DOHH2 (cell line): ENCODE measurements at regions not wholly inside any gene's neighbourhood (a gene's known extent, or its start where the extent isn't known, plus 50 kb on each side); places are given as distances from the start of the nearest gene placed in this dataset.

Experiments used
- CTCF ChIP-seq: fragments of 200-600 bp; sonication (generic); IDR thresholded peaks from one replicate; pipeline ENCODE4 v1.5.1; 2014; ENCODE audit warnings: antibody characterized with exemption, mild to moderate bottlenecking, low read depth, low read length; ENCODE audit not compliant: poor library complexity, severe bottlenecking
- EZH2phosphoT487 ChIP-seq: fragments of 200-600 bp; sonication (generic); IDR thresholded peaks from 2 replicates; pipeline ENCODE4 v1.6.1; 2017; ENCODE audit warnings: borderline replicate concordance, mild to moderate bottlenecking, antibody characterized with exemption, low read length, moderate library complexity, mixed read lengths

DNA sequence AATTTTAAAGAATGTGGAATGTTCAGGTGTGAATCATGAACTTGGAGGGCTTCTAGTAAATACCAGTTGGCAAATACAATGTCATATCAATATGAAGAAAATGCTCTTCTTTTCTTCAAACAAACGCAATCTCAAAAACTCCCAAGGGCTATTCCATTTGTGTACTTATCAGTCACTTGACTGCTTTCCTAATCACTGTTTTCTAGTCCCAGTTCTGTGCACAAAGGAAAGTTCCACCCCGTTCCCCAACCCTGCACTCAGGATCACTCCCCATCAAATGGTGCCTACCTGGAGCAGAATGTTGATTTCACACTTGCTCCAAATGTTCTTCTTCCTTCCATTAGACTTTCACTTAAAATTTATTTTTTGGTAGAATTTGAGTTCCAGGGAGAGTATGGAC lies 92.6 kb upstream of the RFC3 start:
- no peak for TF ChIP-seq CTCF
- no peak for TF ChIP-seq EZH2phosphoT487
